Lung (tissue), 11 donors: ENCODE measurements at regions not wholly inside any gene's neighbourhood (a gene's known extent, or its start where the extent isn't known, plus 50 kb on each side); places are given as distances from the start of the nearest gene placed in this dataset.

Experiments used
- ATAC-seq: fragments of 200-7000 bp; cut with Tn5 transposase; one replicate; pipeline ENCODE4 v1.9.1; 2020; ENCODE audit warnings: moderate number of reproducible peaks; ENCODE audit not compliant: insufficient read depth, low FRiP score
- DNase-seq, 3 donors: peaks; one replicate each; pipeline ENCODE4 v3.0.0-alpha.2; 2013 to 2017
- H3K27ac ChIP-seq, 2 donors: one replicate each; pipeline ENCODE4 v1.5.1; 2013; ENCODE audit warnings: mild to moderate bottlenecking in 2 of 2, moderate library complexity in 2 of 2, control low read depth in 1 of 2, inconsistent platforms in 1 of 2, low read depth in 1 of 2, low read length in 1 of 2
- H3K27me3 ChIP-seq, 3 donors: one replicate each; pipeline ENCODE4 v1.5.1; 2013; ENCODE audit warnings: low read length in 2 of 3; ENCODE audit not compliant: control insufficient read depth in 3 of 3, insufficient read depth in 3 of 3
- H3K36me3 ChIP-seq, 4 donors: one replicate each; pipeline ENCODE4 v1.5.1; 2013; ENCODE audit warnings: low read length in 4 of 4, mild to moderate bottlenecking in 1 of 4, moderate library complexity in 1 of 4; ENCODE audit not compliant: control insufficient read depth in 4 of 4, insufficient read depth in 4 of 4
- H3K4me1 ChIP-seq, 5 donors: one replicate each; pipeline ENCODE4 v1.5.1; 2013; ENCODE audit warnings: low read length in 5 of 5, mild to moderate bottlenecking in 2 of 5, moderate library complexity in 1 of 5; ENCODE audit not compliant: control insufficient read depth in 5 of 5, insufficient read depth in 5 of 5
- H3K4me3 ChIP-seq: one replicate; pipeline ENCODE4 v1.5.1; 2013; ENCODE audit warnings: mild to moderate bottlenecking, control low read depth, moderate library complexity
- H3K9ac ChIP-seq, 2 donors: one replicate each; pipeline ENCODE4 v1.5.1; 2013; ENCODE audit warnings: low read length in 2 of 2, control low read depth in 1 of 2; ENCODE audit not compliant: insufficient read depth in 1 of 2
- H3K9me3 ChIP-seq, 4 donors: one replicate each; pipeline ENCODE4 v1.5.1; 2013; ENCODE audit warnings: low read length in 3 of 4, mild to moderate bottlenecking in 1 of 4, moderate library complexity in 1 of 4; ENCODE audit not compliant: control insufficient read depth in 4 of 4, insufficient read depth in 3 of 4
- CTCF ChIP-seq: IDR thresholded peaks from 2 replicates; pipeline ENCODE4 v1.5.1; 2012; ENCODE audit warnings: mild to moderate bottlenecking; ENCODE audit errors: control extremely low read depth, extremely low read depth
- WGBS, 2 donors: extraction: QIAGEN DNeasy Blood & Tissue Kit; methylation state at CpG; one replicate each; pipeline ENCODE4 v1.1.7; 2013; 5-methylcytosine and 5-hydroxymethylcytosine counted together
- donor health status: control.
- donor health status: control.
- donor health status: Bipolar disorder and iron deficiency.
- donor health status: healthy.
- donor health status: DM: yes; HTN: yes; CAD: no.

- Histone ChIP-seq H3K36me3 (no peaks in the 10 kb centered on the region), H3K27me3 (peaks cover 0 to 3% (median 0%) of the 10 kb centered on the region in 3 donors), H3K4me3 (no peak overlapping the region), H3K9me3 (no peaks in the 10 kb centered on the region), H3K9ac (no peak overlapping the region), H3K27ac (no peak overlapping the region), H3K4me1 (peaks cover 0 to 6% (median under 1%) of the 10 kb centered on the region in 5 donors)
- ATAC-seq (no peak), DNase-seq (no peak)
- 87 to 91% methylated on average over 6 of the region's 6 CpGs for WGBS, 2 donors
- no peak for TF ChIP-seq CTCF
Observed at GRCh38 chr2:239508261-239508660, 107.4 kb upstream of the HDAC4 start.

GRCh38 chr2:239507576-239508258 lies 106.9 kb upstream of the HDAC4 start:
- H3K36me3 ChIP-seq = no peaks in the 10 kb centered on the region
- peaks cover 0 to 6% (median 2%) of the 10 kb centered on the region in 5 donors for H3K4me1 ChIP-seq
- TF ChIP-seq CTCF = no peak
- WGBS, 2 donors = 77 to 80% methylated on average over 17 to 18 of the region's 18 CpGs
- no peak overlapping the region for H3K4me3 ChIP-seq
- H3K9ac ChIP-seq = no peak overlapping the region
- H3K9me3 ChIP-seq = no peaks in the 10 kb centered on the region
- H3K27ac ChIP-seq = no peak overlapping the region
- no peak for DNase-seq
- ATAC-seq = no peak
- peaks cover 0 to 3% (median 0%) of the 10 kb centered on the region in 3 donors for H3K27me3 ChIP-seq

GRCh38 chr2:239506961-239507360 lies 106.1 kb upstream of the HDAC4 start:
- H3K9ac ChIP-seq = no peak overlapping the region
- peaks cover 0 to 3% (median 0%) of the 10 kb centered on the region in 3 donors for H3K27me3 ChIP-seq
- no peak overlapping the region for H3K4me3 ChIP-seq
- no peaks in the 10 kb centered on the region for H3K36me3 ChIP-seq
- H3K9me3 ChIP-seq = no peaks in the 10 kb centered on the region
- TF ChIP-seq CTCF = no peak
- ATAC-seq (no peak), DNase-seq (no peak)
- no peak overlapping the region for H3K27ac ChIP-seq
- H3K4me1 ChIP-seq = peaks cover 0 to 6% (median 3%) of the 10 kb centered on the region in 5 donors
- WGBS, 2 donors = 93 to 94% methylated on average over 19 of the region's 19 CpGs
